HL-60 (cell line): ENCODE measurements at regions not wholly inside any gene's neighbourhood (a gene's known extent, or its start where the extent isn't known, plus 50 kb on each side); places are given as distances from the start of the nearest gene placed in this dataset.

ENCODE experiments used
- GABPA ChIP-seq: IDR thresholded peaks from 2 replicates; pipeline ENCODE4 v1.6.1; 2012; ENCODE audit warnings: low read depth
- POLR2AphosphoS5 ChIP-seq: IDR thresholded peaks from 2 replicates; pipeline ENCODE4 v1.6.1; 2012; ENCODE audit warnings: low read depth
- TF ChIP-seq, protein P1 (sequence below): IDR thresholded peaks from one replicate; pipeline ENCODE4 v1.5.1; 2011; ENCODE audit warnings: low read length, control low read depth, inconsistent platforms; ENCODE audit not compliant: insufficient read depth

GRCh38 chr22:22787151-22787550 is 100.5 kb upstream of the IGLL5 start:
- TF ChIP-seq, protein P1, sequence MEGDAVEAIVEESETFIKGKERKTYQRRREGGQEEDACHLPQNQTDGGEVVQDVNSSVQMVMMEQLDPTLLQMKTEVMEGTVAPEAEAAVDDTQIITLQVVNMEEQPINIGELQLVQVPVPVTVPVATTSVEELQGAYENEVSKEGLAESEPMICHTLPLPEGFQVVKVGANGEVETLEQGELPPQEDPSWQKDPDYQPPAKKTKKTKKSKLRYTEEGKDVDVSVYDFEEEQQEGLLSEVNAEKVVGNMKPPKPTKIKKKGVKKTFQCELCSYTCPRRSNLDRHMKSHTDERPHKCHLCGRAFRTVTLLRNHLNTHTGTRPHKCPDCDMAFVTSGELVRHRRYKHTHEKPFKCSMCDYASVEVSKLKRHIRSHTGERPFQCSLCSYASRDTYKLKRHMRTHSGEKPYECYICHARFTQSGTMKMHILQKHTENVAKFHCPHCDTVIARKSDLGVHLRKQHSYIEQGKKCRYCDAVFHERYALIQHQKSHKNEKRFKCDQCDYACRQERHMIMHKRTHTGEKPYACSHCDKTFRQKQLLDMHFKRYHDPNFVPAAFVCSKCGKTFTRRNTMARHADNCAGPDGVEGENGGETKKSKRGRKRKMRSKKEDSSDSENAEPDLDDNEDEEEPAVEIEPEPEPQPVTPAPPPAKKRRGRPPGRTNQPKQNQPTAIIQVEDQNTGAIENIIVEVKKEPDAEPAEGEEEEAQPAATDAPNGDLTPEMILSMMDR: no peak
- TF ChIP-seq POLR2AphosphoS5 (no peak), GABPA (no peak)
